Gastroesophageal sphincter (tissue), 3 donors: ENCODE measurements at regions not wholly inside any gene's neighbourhood (a gene's known extent, or its start where the extent isn't known, plus 50 kb on each side); places are given as distances from the start of the nearest gene placed in this dataset.

Source experiments
- CTCF ChIP-seq, 4 experiments: fragments of 200-600 bp in 2 of 4; fragments of 450-650 bp in 2 of 4; sonication (generic) in 1 of 4; IDR thresholded peaks; one replicate each; pipeline ENCODE4 v1.5.1; 2017 to 2019; ENCODE audit warnings: antibody characterized with exemption in 4 of 4, mild to moderate bottlenecking in 2 of 4, moderate library complexity in 2 of 4
- EP300 ChIP-seq: sonication (generic); formaldehyde crosslinking; IDR thresholded peaks from one replicate; pipeline ENCODE4 v1.6.1; 2017; ENCODE audit warnings: antibody characterized with exemption, mild to moderate bottlenecking
- POLR2A ChIP-seq, 2 donors: fragments of 450-650 bp; IDR thresholded peaks; one replicate each; pipeline ENCODE4 v1.6.1; 2017; ENCODE audit warnings: antibody characterized with exemption in 2 of 2, mild to moderate bottlenecking in 2 of 2, moderate library complexity in 1 of 2
- POLR2AphosphoS5 ChIP-seq: sonication (generic); formaldehyde crosslinking; IDR thresholded peaks from one replicate; pipeline ENCODE4 v1.6.1; 2017; ENCODE audit warnings: antibody characterized with exemption

- TF ChIP-seq EP300: no peak
- TF ChIP-seq CTCF (IDR thresholded peaks at IDR 0.05): no peak
- TF ChIP-seq POLR2A (IDR thresholded peaks at IDR 0.05): no peak
- no peak for TF ChIP-seq POLR2AphosphoS5
These were observed 194.3 kb upstream of the DAAM1 start for GRCh38 chr14:58994130-58994529.
